Adrenal gland (tissue), 9 donors: ENCODE measurements at regions not wholly inside any gene's neighbourhood (a gene's known extent, or its start where the extent isn't known, plus 50 kb on each side); places are given as distances from the start of the nearest gene placed in this dataset.

ENCODE experiments used
- DNase-seq, 7 donors: peaks; one replicate each; pipeline ENCODE4 v3.0.0-alpha.2; 2019 to 2020
- H3K27ac ChIP-seq, 5 donors: fragments of 200-600 bp; sonication (generic) in 4 of 5; 1 replicate in 3 of 5; 2 replicates in 2 of 5; pipeline versions ENCODE4 v1.5.1 to v1.8.0; 2016 to 2020; ENCODE audit warnings: mild to moderate bottlenecking in 1 of 5
- H3K27me3 ChIP-seq: fragments of 200-600 bp; 2 replicates; pipeline ENCODE4 v1.8.0; 2021
- H3K36me3 ChIP-seq, 2 donors: fragments of 200-600 bp; replicated peaks in 1 of 2; 1 replicate in 1 of 2; 2 replicates in 1 of 2; pipeline versions ENCODE4 v1.5.1 to v1.8.0; 2018 to 2022
- H3K4me1 ChIP-seq, 2 donors: fragments of 200-600 bp; replicated peaks in 1 of 2; 1 replicate in 1 of 2; 2 replicates in 1 of 2; pipeline versions ENCODE4 v1.5.1 to v1.8.0; 2018 to 2021
- H3K4me3 ChIP-seq, 4 donors: fragments of 200-600 bp; sonication (generic) in 3 of 4; one replicate each; pipeline ENCODE4 v1.5.1; 2016 to 2018
- H3K9me3 ChIP-seq, 3 donors: fragments of 200-600 bp; sonication (generic) in 1 of 3; replicated peaks in 1 of 3; 1 replicate in 2 of 3; 2 replicates in 1 of 3; pipeline versions ENCODE4 v1.5.1 to v1.8.0; 2016 to 2021
- POLR2A ChIP-seq, 2 donors: fragments of 450-650 bp; IDR thresholded peaks; one replicate each; pipeline ENCODE4 v1.6.1; 2017; ENCODE audit warnings: antibody characterized with exemption in 2 of 2, mild to moderate bottlenecking in 2 of 2, moderate library complexity in 1 of 2
- WGBS, 4 donors: extraction: QIAGEN DNeasy Blood & Tissue Kit in 2 of 4; methylation state at CpG; one replicate each; pipeline versions ENCODE4 v1.1.5 to v1.1.7; 2013 to 2017; 5-methylcytosine and 5-hydroxymethylcytosine counted together
- intact Hi-C, 2 donors: fragments of 100-400 bp; cut with DNase I; formaldehyde crosslinking; loops; one replicate each; pipeline versions ENCODE4 v1.14.1 to v1.15.0; 2022 to 2023
- TF ChIP-seq, protein P1 (sequence below), 6 experiments: fragments of 450-650 bp in 4 of 6; fragments of 200-600 bp in 2 of 6; sonication (generic) in 1 of 6; IDR thresholded peaks; 1 replicate in 5 of 6; 2 replicates in 1 of 6; pipeline versions ENCODE4 v1.5.1 to v1.8.0; 2016 to 2021; ENCODE audit warnings: antibody characterized with exemption in 6 of 6, mild to moderate bottlenecking in 2 of 6, moderate library complexity in 1 of 6
- donor health status: healthy with polysubstance abuse.
- donor health status: Bipolar disorder and iron deficiency.
- donor health status: DM: yes; HTN: yes; CAD: no.
- donor health status: DM: no; HTN: no; CAD: no.
- donor health status: DM: no; HTN: no; CAD: no.

DNA sequence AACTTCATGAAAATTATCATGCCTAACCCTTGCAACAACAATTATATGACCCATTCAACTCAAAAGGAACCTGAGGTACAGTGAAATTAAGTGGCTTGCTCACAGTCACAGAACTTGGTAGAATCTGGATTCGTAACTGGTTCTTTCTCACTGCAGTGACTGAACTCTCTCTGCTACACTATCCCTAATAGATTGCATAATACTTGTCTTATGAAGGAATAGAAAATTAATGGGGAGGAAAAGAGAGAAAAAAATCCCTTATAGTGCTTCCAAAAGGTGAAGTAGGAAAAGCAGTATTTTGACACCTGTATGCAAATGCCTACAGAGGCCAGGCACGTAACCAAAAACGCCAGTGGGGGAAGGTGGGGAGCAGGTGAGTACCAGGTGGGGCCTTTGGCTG, 186.6 kb downstream of the LY86 start:
- H3K27ac ChIP-seq = no peak overlapping the region
- H3K27me3 ChIP-seq = no peaks in the 10 kb centered on the region
- TF ChIP-seq, protein P1, sequence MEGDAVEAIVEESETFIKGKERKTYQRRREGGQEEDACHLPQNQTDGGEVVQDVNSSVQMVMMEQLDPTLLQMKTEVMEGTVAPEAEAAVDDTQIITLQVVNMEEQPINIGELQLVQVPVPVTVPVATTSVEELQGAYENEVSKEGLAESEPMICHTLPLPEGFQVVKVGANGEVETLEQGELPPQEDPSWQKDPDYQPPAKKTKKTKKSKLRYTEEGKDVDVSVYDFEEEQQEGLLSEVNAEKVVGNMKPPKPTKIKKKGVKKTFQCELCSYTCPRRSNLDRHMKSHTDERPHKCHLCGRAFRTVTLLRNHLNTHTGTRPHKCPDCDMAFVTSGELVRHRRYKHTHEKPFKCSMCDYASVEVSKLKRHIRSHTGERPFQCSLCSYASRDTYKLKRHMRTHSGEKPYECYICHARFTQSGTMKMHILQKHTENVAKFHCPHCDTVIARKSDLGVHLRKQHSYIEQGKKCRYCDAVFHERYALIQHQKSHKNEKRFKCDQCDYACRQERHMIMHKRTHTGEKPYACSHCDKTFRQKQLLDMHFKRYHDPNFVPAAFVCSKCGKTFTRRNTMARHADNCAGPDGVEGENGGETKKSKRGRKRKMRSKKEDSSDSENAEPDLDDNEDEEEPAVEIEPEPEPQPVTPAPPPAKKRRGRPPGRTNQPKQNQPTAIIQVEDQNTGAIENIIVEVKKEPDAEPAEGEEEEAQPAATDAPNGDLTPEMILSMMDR (IDR thresholded peaks at IDR 0.05) = no peak
- no peak for TF ChIP-seq POLR2A (IDR thresholded peaks at IDR 0.05)
- no peak overlapping the region for H3K4me3 ChIP-seq
- H3K36me3 ChIP-seq = no peaks in the 10 kb centered on the region
- H3K4me1 ChIP-seq = no peaks in the 10 kb centered on the region
- DNase-seq = no peak
- intact Hi-C loops = no loop called here
- no peaks in the 10 kb centered on the region for H3K9me3 ChIP-seq
- WGBS, 4 donors = 87 to 95% (median 89%) methylated on average over 3 of the region's 3 CpGs

DNA sequence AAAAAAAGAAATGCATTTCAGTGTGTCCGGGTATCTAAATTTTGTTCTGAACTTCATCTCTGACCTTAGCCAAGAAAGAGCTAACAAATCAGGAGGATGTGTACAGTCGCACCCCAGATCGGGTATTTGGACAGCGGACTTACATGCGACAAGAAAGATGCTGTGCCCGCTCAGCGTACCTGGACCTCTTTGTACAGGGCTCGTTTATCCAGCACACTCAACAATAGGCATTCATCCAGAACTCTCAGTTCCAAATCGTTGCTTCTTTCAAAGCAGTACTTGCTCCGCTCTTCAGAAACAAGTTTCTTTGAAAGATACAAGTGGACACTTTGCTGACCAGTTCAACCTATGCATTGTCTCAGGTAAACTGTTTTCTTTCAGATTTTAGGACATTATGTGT, 191.7 kb downstream of the LY86 start:
- no peak overlapping the region for H3K27ac ChIP-seq
- no peaks in the 10 kb centered on the region for H3K9me3 ChIP-seq
- no peaks in the 10 kb centered on the region for H3K27me3 ChIP-seq
- H3K4me1 ChIP-seq = peaks cover 35 to 38% of the 10 kb centered on the region in 2 donors
- TF ChIP-seq POLR2A (IDR thresholded peaks at IDR 0.05) = no peak
- 92 to 97% (median 93%) methylated on average over 10 of the region's 10 CpGs for WGBS, 4 donors
- no peaks in the 10 kb centered on the region for H3K36me3 ChIP-seq
- no peak for DNase-seq
- no peak overlapping the region for H3K4me3 ChIP-seq
- intact Hi-C loops = no loop called here

GRCh38 chr6:6781172-6781872, 192.8 kb downstream of the LY86 start:
- DNase-seq = peak; percentile 83 to 94 (median 89)

DNA sequence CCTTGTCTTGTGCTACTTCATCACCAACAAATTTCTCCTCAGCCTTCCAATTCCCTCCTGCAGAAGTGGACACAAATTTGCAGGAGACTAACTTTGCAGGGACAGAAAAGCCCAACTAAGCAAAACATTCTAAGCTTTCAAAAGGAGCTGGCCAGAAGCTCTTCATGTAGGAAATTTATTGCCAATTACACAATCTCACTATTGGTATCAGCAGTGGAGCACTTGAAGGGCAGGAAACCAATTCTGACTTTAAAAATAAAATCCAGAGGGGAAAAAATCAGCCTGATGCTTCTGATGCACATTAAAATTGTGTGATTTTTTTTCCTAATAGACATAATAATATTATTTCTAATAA, 193.3 kb downstream of the LY86 start:
- Histone ChIP-seq H3K27ac (peak overlapping the region; percentile 33 to 79 (median 71)), H3K9me3 (no peaks in the 10 kb centered on the region), H3K27me3 (no peaks in the 10 kb centered on the region), H3K4me3 (no peak overlapping the region), H3K4me1 (peaks cover 35 to 44% of the 10 kb centered on the region in 2 donors), H3K36me3 (no peaks in the 10 kb centered on the region)
- intact Hi-C loops = no loop called here
- DNase-seq = no peak
- peak in 1 of 2 donors; percentile 46 for TF ChIP-seq POLR2A (IDR thresholded peaks at IDR 0.05)
- TF ChIP-seq, protein P1 (IDR thresholded peaks at IDR 0.05) = no peak

More at GRCh38 chr6:6781172-6781872, 192.8 kb downstream of the LY86 start:
- Histone ChIP-seq H3K36me3 (no peaks in the 10 kb centered on the region), H3K27me3 (no peaks in the 10 kb centered on the region), H3K4me1 (peaks cover 35 to 44% of the 10 kb centered on the region in 2 donors), H3K4me3 (no peak overlapping the region), H3K9me3 (no peaks in the 10 kb centered on the region), H3K27ac (peak overlapping the region; percentile 33 to 79 (median 71))
- 10 to 36% (median 23%) methylated on average over 3 of the region's 3 CpGs for WGBS, 4 donors
- TF ChIP-seq POLR2A (IDR thresholded peaks at IDR 0.05) = no peak
- intact Hi-C loops = no loop called here

GRCh38 chr6:6783721-6784120, 195.2 kb downstream of the LY86 start:
- DNase-seq = no peak
- TF ChIP-seq POLR2A (IDR thresholded peaks at IDR 0.05) = no peak
- TF ChIP-seq, protein P1 (IDR thresholded peaks at IDR 0.05) = no peak

More at GRCh38 chr6:6783721-6784120, 195.2 kb downstream of the LY86 start:
- Histone ChIP-seq H3K9me3 (no peaks in the 10 kb centered on the region), H3K27ac (peak overlapping the region in 2 of 5 donors; percentile 23), H3K4me1 (peaks cover 35 to 44% of the 10 kb centered on the region in 2 donors), H3K27me3 (no peaks in the 10 kb centered on the region), H3K36me3 (no peaks in the 10 kb centered on the region), H3K4me3 (no peak overlapping the region)
- 85 to 100% (median 98%) methylated on average over 2 of the region's 2 CpGs for WGBS, 4 donors
- intact Hi-C loops = no loop called here
